ENCODE measurements at regions not wholly inside any gene's neighbourhood (a gene's known extent, or its start where the extent isn't known, plus 50 kb on each side); places are given as distances from the start of the nearest gene placed in this dataset.
"Not testable (repeated sequence)": the region's sequence is repeated elsewhere in the genome, so short reads cannot be mapped to it uniquely, and the experiment has no call there.

DNA sequence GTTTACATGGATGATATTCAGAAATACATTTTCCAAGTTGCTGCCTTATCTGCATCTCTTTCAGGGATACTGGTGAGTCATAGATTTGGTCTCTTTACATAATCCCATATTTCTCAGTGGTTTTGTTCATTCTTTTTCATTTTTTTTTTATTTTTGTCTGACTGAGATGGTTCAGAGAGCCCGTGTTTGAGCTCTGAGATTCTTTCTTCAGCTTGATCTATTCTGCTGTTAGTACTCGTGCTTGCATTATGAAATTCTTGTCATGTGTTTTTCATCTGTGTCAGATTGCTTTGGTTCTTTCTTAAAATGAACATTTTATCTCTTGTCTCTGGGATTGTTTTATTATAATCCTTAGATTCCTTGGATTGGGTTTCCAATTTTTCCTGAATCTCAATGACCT is 317.3 kb downstream of the DOK5 start:
- no peaks in the 10 kb centered on the region for H3K27me3 ChIP-seq (ENCODE audit: control insufficient read depth in 3 of 3, insufficient read depth in 3 of 3, low read length in 3 of 3)
- H3K4me1 ChIP-seq (ENCODE audit: control insufficient read depth in 3 of 3, insufficient read depth in 3 of 3, low read length in 3 of 3), result no peaks in the 10 kb centered on the region
- no peaks in the 10 kb centered on the region for H3K9me3 ChIP-seq (ENCODE audit: control insufficient read depth in 3 of 3, low read length in 3 of 3)
- no peak overlapping the region for H3K27ac ChIP-seq (ENCODE audit: low read depth, low read length)
- no peak overlapping the region for H3K4me3 ChIP-seq (ENCODE audit: low read length in 3 of 3)
- H3K36me3 ChIP-seq (ENCODE audit: control insufficient read depth in 3 of 3, insufficient read depth in 3 of 3, low read length in 3 of 3), result no peaks in the 10 kb centered on the region
- no peak overlapping the region for H3K9ac ChIP-seq (ENCODE audit: low read depth in 1 of 3, low read length in 3 of 3)

DNA sequence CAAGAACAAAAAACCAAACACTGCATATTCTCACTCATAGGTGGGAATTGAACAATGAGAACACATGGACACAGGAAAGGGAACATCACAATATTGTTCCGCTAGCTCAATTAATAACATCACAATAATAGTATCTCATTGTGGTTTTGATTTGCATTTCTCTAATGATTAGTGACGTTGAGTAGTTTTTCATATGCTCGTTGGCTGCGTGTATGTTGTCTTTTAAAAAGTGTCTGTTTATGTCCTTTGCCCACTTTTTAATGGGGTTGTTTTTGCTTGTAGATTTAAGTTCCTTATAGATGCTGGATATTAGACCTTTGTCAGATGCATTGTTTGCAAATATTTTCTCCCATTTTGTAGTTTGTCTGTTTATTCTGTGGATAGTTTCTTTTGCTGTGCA is 312.9 kb downstream of the DOK5 start:
- H3K9me3 ChIP-seq (ENCODE audit: control insufficient read depth in 3 of 3, low read length in 3 of 3); H3K4me1 ChIP-seq (ENCODE audit: control insufficient read depth in 3 of 3, insufficient read depth in 3 of 3, low read length in 3 of 3); H3K27me3 ChIP-seq (ENCODE audit: control insufficient read depth in 3 of 3, insufficient read depth in 3 of 3, low read length in 3 of 3); H3K36me3 ChIP-seq (ENCODE audit: control insufficient read depth in 3 of 3, insufficient read depth in 3 of 3, low read length in 3 of 3); H3K4me3 ChIP-seq (ENCODE audit: low read length in 3 of 3); H3K9ac ChIP-seq (ENCODE audit: low read depth in 1 of 3, low read length in 3 of 3); H3K27ac ChIP-seq (ENCODE audit: low read depth, low read length): not testable (repeated sequence)

- not testable (repeated sequence) for H3K9me3 ChIP-seq (ENCODE audit: control insufficient read depth in 3 of 3, low read length in 3 of 3); H3K4me3 ChIP-seq (ENCODE audit: low read length in 3 of 3); H3K4me1 ChIP-seq (ENCODE audit: control insufficient read depth in 3 of 3, insufficient read depth in 3 of 3, low read length in 3 of 3); H3K27ac ChIP-seq (ENCODE audit: low read depth, low read length); H3K9ac ChIP-seq (ENCODE audit: low read depth in 1 of 3, low read length in 3 of 3); H3K36me3 ChIP-seq (ENCODE audit: control insufficient read depth in 3 of 3, insufficient read depth in 3 of 3, low read length in 3 of 3); H3K27me3 ChIP-seq (ENCODE audit: control insufficient read depth in 3 of 3, insufficient read depth in 3 of 3, low read length in 3 of 3)
These were observed 307.4 kb downstream of the DOK5 start for GRCh38 chr20:54782758-54783157.

DNA sequence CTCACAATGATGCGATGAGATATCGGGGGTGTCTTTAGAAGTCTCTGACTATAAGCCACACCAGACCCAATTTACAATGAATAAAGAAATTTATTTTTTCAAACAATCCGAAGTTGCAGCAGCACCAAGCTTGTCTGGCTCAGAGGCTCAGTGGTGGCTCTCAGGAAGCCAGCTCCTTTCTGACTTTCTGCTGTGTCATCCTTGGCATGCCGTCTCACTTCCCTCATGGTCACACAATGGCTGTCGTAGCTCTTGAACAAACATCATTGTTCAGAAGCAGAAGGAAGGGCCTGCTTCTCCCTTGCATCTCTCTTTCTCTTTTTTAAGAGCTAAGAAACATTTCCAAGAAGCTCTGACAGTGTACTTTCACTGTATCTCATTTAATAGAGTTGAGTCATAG is 299.0 kb downstream of the DOK5 start:
- Histone ChIP-seq H3K4me1 (ENCODE audit: control insufficient read depth in 3 of 3, insufficient read depth in 3 of 3, low read length in 3 of 3) (no peaks in the 10 kb centered on the region), H3K27me3 (ENCODE audit: control insufficient read depth in 3 of 3, insufficient read depth in 3 of 3, low read length in 3 of 3) (no peaks in the 10 kb centered on the region), H3K9me3 (ENCODE audit: control insufficient read depth in 3 of 3, low read length in 3 of 3) (no peaks in the 10 kb centered on the region), H3K4me3 (ENCODE audit: low read length in 3 of 3) (no peak overlapping the region), H3K9ac (ENCODE audit: low read depth in 1 of 3, low read length in 3 of 3) (no peak overlapping the region), H3K36me3 (ENCODE audit: control insufficient read depth in 3 of 3, insufficient read depth in 3 of 3, low read length in 3 of 3) (no peaks in the 10 kb centered on the region), H3K27ac (ENCODE audit: low read depth, low read length) (no peak overlapping the region)

DNA sequence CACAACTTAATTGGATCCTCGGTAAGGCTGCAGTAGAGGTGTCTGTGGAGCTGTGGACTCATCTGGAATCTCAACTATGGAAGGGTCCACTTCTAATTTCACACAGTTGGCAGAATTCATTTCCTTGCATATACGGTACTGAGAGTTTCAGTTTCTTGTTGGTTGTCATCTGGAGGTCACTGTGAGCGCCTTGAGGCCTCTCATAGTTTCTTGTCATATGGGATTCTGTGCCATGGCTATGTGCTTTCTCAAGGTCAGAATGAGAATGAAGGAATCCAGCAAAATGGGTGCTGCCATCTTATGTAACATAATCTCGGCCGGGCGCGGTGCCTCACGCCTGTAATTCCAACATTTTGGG is 298.2 kb downstream of the DOK5 start:
- H3K27me3 ChIP-seq (ENCODE audit: control insufficient read depth in 3 of 3, insufficient read depth in 3 of 3, low read length in 3 of 3), result no peaks in the 10 kb centered on the region
- no peaks in the 10 kb centered on the region for H3K9me3 ChIP-seq (ENCODE audit: control insufficient read depth in 3 of 3, low read length in 3 of 3)
- H3K4me3 ChIP-seq (ENCODE audit: low read length in 3 of 3), result no peak overlapping the region
- no peak overlapping the region for H3K27ac ChIP-seq (ENCODE audit: low read depth, low read length)
- no peaks in the 10 kb centered on the region for H3K36me3 ChIP-seq (ENCODE audit: control insufficient read depth in 3 of 3, insufficient read depth in 3 of 3, low read length in 3 of 3)
- H3K4me1 ChIP-seq (ENCODE audit: control insufficient read depth in 3 of 3, insufficient read depth in 3 of 3, low read length in 3 of 3), result no peaks in the 10 kb centered on the region
- no peak overlapping the region for H3K9ac ChIP-seq (ENCODE audit: low read depth in 1 of 3, low read length in 3 of 3)

DNA sequence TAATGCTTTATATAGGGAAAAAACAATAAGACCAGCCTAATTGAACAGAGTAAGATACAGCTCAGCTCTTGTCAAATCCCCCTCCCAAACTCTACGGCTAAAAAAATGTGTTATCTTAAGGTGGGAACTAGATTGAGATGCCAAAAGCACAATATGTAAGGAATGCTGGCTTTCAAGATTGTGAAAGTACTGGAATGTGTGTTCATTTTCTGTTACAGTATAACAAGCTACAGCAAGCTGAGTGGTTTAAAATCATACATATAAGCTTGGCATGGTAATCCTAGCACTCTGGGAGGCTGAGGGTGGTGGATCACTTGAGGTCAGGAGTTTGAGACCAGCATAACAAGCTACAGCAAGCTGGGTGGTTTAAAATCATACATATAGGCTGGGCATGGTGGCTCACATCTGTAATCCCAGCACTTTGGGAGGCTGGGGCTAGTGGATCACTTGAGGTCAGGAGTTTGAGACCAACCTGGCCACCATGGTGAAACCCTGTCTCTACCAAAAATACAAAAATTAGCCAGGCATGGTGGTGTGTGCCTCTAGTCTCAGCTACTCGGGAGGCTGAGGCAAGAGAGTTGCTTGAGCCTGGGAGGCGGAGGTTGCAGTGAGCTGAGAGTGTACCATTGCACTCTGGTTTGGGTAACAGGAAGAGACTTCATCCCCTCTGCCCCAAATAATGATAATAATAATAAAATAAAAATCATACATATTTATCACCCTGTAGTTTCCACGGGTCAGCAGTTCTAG is 297.7 kb downstream of the DOK5 start:
- no peaks in the 10 kb centered on the region for H3K4me1 ChIP-seq (ENCODE audit: control insufficient read depth in 3 of 3, insufficient read depth in 3 of 3, low read length in 3 of 3)
- no peak overlapping the region for H3K27ac ChIP-seq (ENCODE audit: low read depth, low read length)
- H3K9ac ChIP-seq (ENCODE audit: low read depth in 1 of 3, low read length in 3 of 3), result no peak overlapping the region
- H3K36me3 ChIP-seq (ENCODE audit: control insufficient read depth in 3 of 3, insufficient read depth in 3 of 3, low read length in 3 of 3), result no peaks in the 10 kb centered on the region
- no peak overlapping the region for H3K4me3 ChIP-seq (ENCODE audit: low read length in 3 of 3)
- no peaks in the 10 kb centered on the region for H3K9me3 ChIP-seq (ENCODE audit: control insufficient read depth in 3 of 3, low read length in 3 of 3)
- no peaks in the 10 kb centered on the region for H3K27me3 ChIP-seq (ENCODE audit: control insufficient read depth in 3 of 3, insufficient read depth in 3 of 3, low read length in 3 of 3)

GRCh38 chr20:54766483-54766882 is 291.1 kb downstream of the DOK5 start:
- no peak overlapping the region for H3K27ac ChIP-seq (ENCODE audit: low read depth, low read length)
- no peaks in the 10 kb centered on the region for H3K36me3 ChIP-seq (ENCODE audit: control insufficient read depth in 3 of 3, insufficient read depth in 3 of 3, low read length in 3 of 3)
- H3K9ac ChIP-seq (ENCODE audit: low read depth in 1 of 3, low read length in 3 of 3), result no peak overlapping the region
- H3K9me3 ChIP-seq (ENCODE audit: control insufficient read depth in 3 of 3, low read length in 3 of 3), result no peaks in the 10 kb centered on the region
- no peaks in the 10 kb centered on the region for H3K4me1 ChIP-seq (ENCODE audit: control insufficient read depth in 3 of 3, insufficient read depth in 3 of 3, low read length in 3 of 3)
- H3K4me3 ChIP-seq (ENCODE audit: low read length in 3 of 3), result no peak overlapping the region
- no peaks in the 10 kb centered on the region for H3K27me3 ChIP-seq (ENCODE audit: control insufficient read depth in 3 of 3, insufficient read depth in 3 of 3, low read length in 3 of 3)

GRCh38 chr20:54763366-54763765 is 288.0 kb downstream of the DOK5 start:
- H3K4me1 ChIP-seq (ENCODE audit: control insufficient read depth in 3 of 3, insufficient read depth in 3 of 3, low read length in 3 of 3), result no peaks in the 10 kb centered on the region
- H3K27me3 ChIP-seq (ENCODE audit: control insufficient read depth in 3 of 3, insufficient read depth in 3 of 3, low read length in 3 of 3), result no peaks in the 10 kb centered on the region
- no peaks in the 10 kb centered on the region for H3K9me3 ChIP-seq (ENCODE audit: control insufficient read depth in 3 of 3, low read length in 3 of 3)
- no peak overlapping the region for H3K27ac ChIP-seq (ENCODE audit: low read depth, low read length)
- H3K4me3 ChIP-seq (ENCODE audit: low read length in 3 of 3), result no peak overlapping the region
- no peak overlapping the region for H3K9ac ChIP-seq (ENCODE audit: low read depth in 1 of 3, low read length in 3 of 3)
- H3K36me3 ChIP-seq (ENCODE audit: control insufficient read depth in 3 of 3, insufficient read depth in 3 of 3, low read length in 3 of 3), result no peaks in the 10 kb centered on the region

GRCh38 chr20:54759589-54759988 is 284.2 kb downstream of the DOK5 start:
- Histone ChIP-seq H3K4me1 (ENCODE audit: control insufficient read depth in 3 of 3, insufficient read depth in 3 of 3, low read length in 3 of 3) (no peaks in the 10 kb centered on the region), H3K36me3 (ENCODE audit: control insufficient read depth in 3 of 3, insufficient read depth in 3 of 3, low read length in 3 of 3) (no peaks in the 10 kb centered on the region), H3K4me3 (ENCODE audit: low read length in 3 of 3) (no peak overlapping the region), H3K27ac (ENCODE audit: low read depth, low read length) (no peak overlapping the region), H3K27me3 (ENCODE audit: control insufficient read depth in 3 of 3, insufficient read depth in 3 of 3, low read length in 3 of 3) (no peaks in the 10 kb centered on the region), H3K9me3 (ENCODE audit: control insufficient read depth in 3 of 3, low read length in 3 of 3) (no peaks in the 10 kb centered on the region), H3K9ac (ENCODE audit: low read depth in 1 of 3, low read length in 3 of 3) (no peak overlapping the region)

GRCh38 chr20:54746796-54747195 is 271.4 kb downstream of the DOK5 start:
- no peaks in the 10 kb centered on the region for H3K27me3 ChIP-seq (ENCODE audit: control insufficient read depth in 3 of 3, insufficient read depth in 3 of 3, low read length in 3 of 3)
- H3K36me3 ChIP-seq (ENCODE audit: control insufficient read depth in 3 of 3, insufficient read depth in 3 of 3, low read length in 3 of 3), result no peaks in the 10 kb centered on the region
- no peak overlapping the region for H3K4me3 ChIP-seq (ENCODE audit: low read length in 3 of 3)
- no peak overlapping the region for H3K9ac ChIP-seq (ENCODE audit: low read depth in 1 of 3, low read length in 3 of 3)
- no peaks in the 10 kb centered on the region for H3K4me1 ChIP-seq (ENCODE audit: control insufficient read depth in 3 of 3, insufficient read depth in 3 of 3, low read length in 3 of 3)
- no peak overlapping the region for H3K27ac ChIP-seq (ENCODE audit: low read depth, low read length)
- peaks cover 0 to 4% (median 0%) of the 10 kb centered on the region in 3 donors for H3K9me3 ChIP-seq (ENCODE audit: control insufficient read depth in 3 of 3, low read length in 3 of 3)
